ENCODE measurements at regions not wholly inside any gene's neighbourhood (a gene's known extent, or its start where the extent isn't known, plus 50 kb on each side); places are given as distances from the start of the nearest gene placed in this dataset.

- Histone ChIP-seq H3K27me3 (ENCODE audit: control insufficient read depth, insufficient read depth, low read length) (peaks cover 3% of the 10 kb centered on the region), H3K4me1 (ENCODE audit: control insufficient read depth, insufficient read depth, low read length) (no peaks in the 10 kb centered on the region), H3K9ac (ENCODE audit: low read length) (no peak overlapping the region), H3K4me3 (ENCODE audit: low read length) (no peak overlapping the region), H3K9me3 (ENCODE audit: control insufficient read depth, low read length) (no peaks in the 10 kb centered on the region), H3K36me3 (ENCODE audit: control insufficient read depth, insufficient read depth, low read length) (no peaks in the 10 kb centered on the region)
Observed at GRCh38 chr16:51365715-51366114, 214.6 kb upstream of the SALL1 start.

GRCh38 chr16:51359141-51359955 is 208.3 kb upstream of the SALL1 start:
- Histone ChIP-seq H3K9ac (ENCODE audit: low read length) (no peak overlapping the region), H3K4me1 (ENCODE audit: control insufficient read depth, insufficient read depth, low read length) (no peaks in the 10 kb centered on the region), H3K9me3 (ENCODE audit: control insufficient read depth, low read length) (no peaks in the 10 kb centered on the region), H3K4me3 (ENCODE audit: low read length) (no peak overlapping the region), H3K27me3 (ENCODE audit: control insufficient read depth, insufficient read depth, low read length) (no peaks in the 10 kb centered on the region), H3K36me3 (ENCODE audit: control insufficient read depth, insufficient read depth, low read length) (no peaks in the 10 kb centered on the region)

GRCh38 chr16:51357839-51358238 is 206.8 kb upstream of the SALL1 start:
- Histone ChIP-seq H3K36me3 (ENCODE audit: control insufficient read depth, insufficient read depth, low read length) (no peaks in the 10 kb centered on the region), H3K9ac (ENCODE audit: low read length) (no peak overlapping the region), H3K4me3 (ENCODE audit: low read length) (no peak overlapping the region), H3K9me3 (ENCODE audit: control insufficient read depth, low read length) (no peaks in the 10 kb centered on the region), H3K27me3 (ENCODE audit: control insufficient read depth, insufficient read depth, low read length) (no peaks in the 10 kb centered on the region), H3K4me1 (ENCODE audit: control insufficient read depth, insufficient read depth, low read length) (no peaks in the 10 kb centered on the region)

- Histone ChIP-seq H3K4me3 (ENCODE audit: low read length) (no peak overlapping the region), H3K9me3 (ENCODE audit: control insufficient read depth, low read length) (no peaks in the 10 kb centered on the region), H3K36me3 (ENCODE audit: control insufficient read depth, insufficient read depth, low read length) (no peaks in the 10 kb centered on the region), H3K4me1 (ENCODE audit: control insufficient read depth, insufficient read depth, low read length) (no peaks in the 10 kb centered on the region), H3K27me3 (ENCODE audit: control insufficient read depth, insufficient read depth, low read length) (no peaks in the 10 kb centered on the region), H3K9ac (ENCODE audit: low read length) (no peak overlapping the region)
Observed at GRCh38 chr16:51355875-51356274, 204.8 kb upstream of the SALL1 start.

- Histone ChIP-seq H3K4me3 (ENCODE audit: low read length) (no peak overlapping the region), H3K4me1 (ENCODE audit: control insufficient read depth, insufficient read depth, low read length) (no peaks in the 10 kb centered on the region), H3K27me3 (ENCODE audit: control insufficient read depth, insufficient read depth, low read length) (no peaks in the 10 kb centered on the region), H3K9ac (ENCODE audit: low read length) (no peak overlapping the region), H3K9me3 (ENCODE audit: control insufficient read depth, low read length) (no peaks in the 10 kb centered on the region), H3K36me3 (ENCODE audit: control insufficient read depth, insufficient read depth, low read length) (no peaks in the 10 kb centered on the region)
Observed at GRCh38 chr16:51355195-51355594, 204.1 kb upstream of the SALL1 start.

- H3K4me3 ChIP-seq (ENCODE audit: low read length) = no peak overlapping the region
- H3K4me1 ChIP-seq (ENCODE audit: control insufficient read depth, insufficient read depth, low read length) = no peaks in the 10 kb centered on the region
- H3K36me3 ChIP-seq (ENCODE audit: control insufficient read depth, insufficient read depth, low read length) = no peaks in the 10 kb centered on the region
- H3K9ac ChIP-seq (ENCODE audit: low read length) = no peak overlapping the region
- H3K9me3 ChIP-seq (ENCODE audit: control insufficient read depth, low read length) = no peaks in the 10 kb centered on the region
- H3K27me3 ChIP-seq (ENCODE audit: control insufficient read depth, insufficient read depth, low read length) = no peaks in the 10 kb centered on the region
Observed at GRCh38 chr16:51353055-51353454, 202.0 kb upstream of the SALL1 start.

GRCh38 chr16:51349626-51350025 is 198.6 kb upstream of the SALL1 start:
- Histone ChIP-seq H3K36me3 (ENCODE audit: control insufficient read depth, insufficient read depth, low read length) (no peaks in the 10 kb centered on the region), H3K9ac (ENCODE audit: low read length) (no peak overlapping the region), H3K4me1 (ENCODE audit: control insufficient read depth, insufficient read depth, low read length) (no peaks in the 10 kb centered on the region), H3K27me3 (ENCODE audit: control insufficient read depth, insufficient read depth, low read length) (no peaks in the 10 kb centered on the region), H3K4me3 (ENCODE audit: low read length) (no peak overlapping the region), H3K9me3 (ENCODE audit: control insufficient read depth, low read length) (no peaks in the 10 kb centered on the region)

- Histone ChIP-seq H3K36me3 (ENCODE audit: control insufficient read depth, insufficient read depth, low read length) (no peaks in the 10 kb centered on the region), H3K9ac (ENCODE audit: low read length) (no peak overlapping the region), H3K9me3 (ENCODE audit: control insufficient read depth, low read length) (no peaks in the 10 kb centered on the region), H3K4me1 (ENCODE audit: control insufficient read depth, insufficient read depth, low read length) (no peaks in the 10 kb centered on the region), H3K4me3 (ENCODE audit: low read length) (no peak overlapping the region), H3K27me3 (ENCODE audit: control insufficient read depth, insufficient read depth, low read length) (no peaks in the 10 kb centered on the region)
Observed at GRCh38 chr16:51343411-51343810, 192.3 kb upstream of the SALL1 start.

GRCh38 chr16:51341204-51341603 is 190.1 kb upstream of the SALL1 start:
- H3K4me1 ChIP-seq (ENCODE audit: control insufficient read depth, insufficient read depth, low read length) = no peaks in the 10 kb centered on the region
- H3K36me3 ChIP-seq (ENCODE audit: control insufficient read depth, insufficient read depth, low read length) = no peaks in the 10 kb centered on the region
- H3K27me3 ChIP-seq (ENCODE audit: control insufficient read depth, insufficient read depth, low read length) = no peaks in the 10 kb centered on the region
- no peak overlapping the region for H3K4me3 ChIP-seq (ENCODE audit: low read length)
- no peaks in the 10 kb centered on the region for H3K9me3 ChIP-seq (ENCODE audit: control insufficient read depth, low read length)
- H3K9ac ChIP-seq (ENCODE audit: low read length) = no peak overlapping the region

- H3K4me1 ChIP-seq (ENCODE audit: control insufficient read depth, insufficient read depth, low read length) = no peaks in the 10 kb centered on the region
- no peaks in the 10 kb centered on the region for H3K27me3 ChIP-seq (ENCODE audit: control insufficient read depth, insufficient read depth, low read length)
- no peaks in the 10 kb centered on the region for H3K36me3 ChIP-seq (ENCODE audit: control insufficient read depth, insufficient read depth, low read length)
- H3K9me3 ChIP-seq (ENCODE audit: control insufficient read depth, low read length) = no peaks in the 10 kb centered on the region
- H3K4me3 ChIP-seq (ENCODE audit: low read length) = no peak overlapping the region
- no peak overlapping the region for H3K9ac ChIP-seq (ENCODE audit: low read length)
Observed at GRCh38 chr16:51337662-51338061, 186.6 kb upstream of the SALL1 start.

GRCh38 chr16:51328733-51329132 is 177.7 kb upstream of the SALL1 start:
- Histone ChIP-seq H3K9me3 (ENCODE audit: control insufficient read depth, low read length) (no peaks in the 10 kb centered on the region), H3K4me1 (ENCODE audit: control insufficient read depth, insufficient read depth, low read length) (no peaks in the 10 kb centered on the region), H3K27me3 (ENCODE audit: control insufficient read depth, insufficient read depth, low read length) (no peaks in the 10 kb centered on the region), H3K4me3 (ENCODE audit: low read length) (no peak overlapping the region), H3K36me3 (ENCODE audit: control insufficient read depth, insufficient read depth, low read length) (no peaks in the 10 kb centered on the region), H3K9ac (ENCODE audit: low read length) (no peak overlapping the region)

- Histone ChIP-seq H3K36me3 (ENCODE audit: control insufficient read depth, insufficient read depth, low read length) (no peaks in the 10 kb centered on the region), H3K27me3 (ENCODE audit: control insufficient read depth, insufficient read depth, low read length) (no peaks in the 10 kb centered on the region), H3K4me3 (ENCODE audit: low read length) (no peak overlapping the region), H3K9me3 (ENCODE audit: control insufficient read depth, low read length) (no peaks in the 10 kb centered on the region), H3K9ac (ENCODE audit: low read length) (no peak overlapping the region), H3K4me1 (ENCODE audit: control insufficient read depth, insufficient read depth, low read length) (no peaks in the 10 kb centered on the region)
Observed at GRCh38 chr16:51327001-51327400, 175.9 kb upstream of the SALL1 start.

Data from mucosa of stomach (tissue), 1 donor.